Right lobe of liver (tissue), 4 donors: ENCODE measurements at regions not wholly inside any gene's neighbourhood (a gene's known extent, or its start where the extent isn't known, plus 50 kb on each side); places are given as distances from the start of the nearest gene placed in this dataset.

ENCODE experiments used
- CTCF ChIP-seq, 4 donors: fragments of 200-600 bp in 3 of 4; fragments of 450-650 bp in 1 of 4; IDR thresholded peaks; one replicate each; pipeline versions ENCODE4 v1.5.1 to v1.8.0; 2016 to 2022; ENCODE audit warnings: antibody characterized with exemption in 4 of 4, mild to moderate bottlenecking in 2 of 4
- POLR2A ChIP-seq: fragments of 450-650 bp; IDR thresholded peaks from one replicate; pipeline ENCODE4 v1.6.1; 2017; ENCODE audit warnings: antibody characterized with exemption, mild to moderate bottlenecking
- donor health status: DM: no; HTN: no; CAD: no.
- donor health status: DM: no; HTN: no; CAD: no.
- donor health status: DM: no; HTN: yes; CAD: no.

DNA sequence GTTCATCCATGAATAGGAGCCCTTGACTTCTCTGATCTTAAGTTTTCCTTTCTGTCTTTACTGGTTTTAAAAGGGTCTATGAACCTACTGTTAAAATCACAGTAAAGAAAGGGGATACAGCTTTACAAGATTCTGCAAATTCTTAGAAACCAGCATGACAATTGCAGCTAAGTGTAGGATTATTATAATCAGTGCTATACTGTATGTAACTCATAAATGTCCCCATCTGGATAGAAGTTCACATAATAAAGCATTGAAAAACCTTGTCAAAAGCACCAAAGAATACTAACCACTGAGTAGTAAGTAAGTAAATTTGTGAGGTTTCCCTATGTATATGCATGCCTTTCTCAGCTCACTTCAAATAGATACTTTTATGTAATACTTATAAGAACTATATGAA lies 724.6 kb downstream of the CENPC start:
- TF ChIP-seq POLR2A (no peak), CTCF (IDR thresholded peaks at IDR 0.05) (no peak)
